RKO (cell line): ENCODE measurements at regions not wholly inside any gene's neighbourhood (a gene's known extent, or its start where the extent isn't known, plus 50 kb on each side); places are given as distances from the start of the nearest gene placed in this dataset.

Source experiments
- DNase-seq: peaks from one replicate; pipeline ENCODE4 v3.0.0-alpha.2; 2016; ENCODE audit warnings: low spot score

GRCh38 chr7:32177232-32177631 is 107.0 kb upstream of the PDE1C start:
- no peak for DNase-seq

- no peak for DNase-seq
Observed at GRCh38 chr7:32175099-32175498, 104.9 kb upstream of the PDE1C start.

GRCh38 chr7:32171248-32171647 is 101.0 kb upstream of the PDE1C start:
- no peak for DNase-seq

GRCh38 chr7:32170838-32171237 is 100.6 kb upstream of the PDE1C start:
- DNase-seq: no peak

GRCh38 chr7:32169228-32169627 is 99.0 kb upstream of the PDE1C start:
- no peak for DNase-seq

GRCh38 chr7:32167815-32168214 is 97.6 kb upstream of the PDE1C start:
- DNase-seq: no peak

GRCh38 chr7:32167256-32167655 is 97.0 kb upstream of the PDE1C start:
- no peak for DNase-seq

GRCh38 chr7:32164341-32164996 is 94.3 kb upstream of the PDE1C start:
- peak; percentile 57 for DNase-seq

GRCh38 chr7:32163896-32164295 is 93.7 kb upstream of the PDE1C start:
- no peak for DNase-seq

GRCh38 chr7:32163141-32163806 is 93.1 kb upstream of the PDE1C start:
- DNase-seq: peak; percentile 85

- no peak for DNase-seq
Observed at GRCh38 chr7:32161708-32162107, 91.5 kb upstream of the PDE1C start.

GRCh38 chr7:32158751-32159745 is 88.8 kb upstream of the PDE1C start:
- DNase-seq: no peak

- no peak for DNase-seq
Observed at GRCh38 chr7:32158076-32158475, 87.9 kb upstream of the PDE1C start.

GRCh38 chr7:32155712-32156111 is 85.5 kb upstream of the PDE1C start:
- no peak for DNase-seq

- no peak for DNase-seq
Observed at GRCh38 chr7:32154797-32155196, 84.6 kb upstream of the PDE1C start.

- DNase-seq: no peak
Observed at GRCh38 chr7:32153006-32153405, 82.8 kb upstream of the PDE1C start.

GRCh38 chr7:32152576-32152975 is 82.4 kb upstream of the PDE1C start:
- DNase-seq: no peak

- no peak for DNase-seq
Observed at GRCh38 chr7:32150589-32150988, 80.4 kb upstream of the PDE1C start.

GRCh38 chr7:32150039-32150438 is 79.8 kb upstream of the PDE1C start:
- no peak for DNase-seq

- no peak for DNase-seq
Observed at GRCh38 chr7:32147546-32148268, 77.5 kb upstream of the PDE1C start.

GRCh38 chr7:32145911-32146310 is 75.7 kb upstream of the PDE1C start:
- no peak for DNase-seq

GRCh38 chr7:32144676-32145075 is 74.5 kb upstream of the PDE1C start:
- no peak for DNase-seq
